ENCODE measurements at regions not wholly inside any gene's neighbourhood (a gene's known extent, or its start where the extent isn't known, plus 50 kb on each side); places are given as distances from the start of the nearest gene placed in this dataset.

GRCh38 chr20:4550740-4551139, 135.5 kb upstream of the PRNP start:
- DNase-seq (ENCODE audit: extremely low spot score) = no peak
- POLR2A ChIA-PET = no interaction called here
- no peak for TF ChIP-seq L3MBTL2 (conservative IDR thresholded peaks at IDR 0.05)
- no peak for TF ChIP-seq SUZ12 (IDR thresholded peaks at IDR 0.05)
- no peak for TF ChIP-seq HDGF (IDR thresholded peaks at IDR 0.05; ENCODE audit: borderline replicate concordance)
- no peak for TF ChIP-seq CTBP1 (IDR thresholded peaks at IDR 0.05; ENCODE audit: borderline replicate concordance)
- TF ChIP-seq FOXK2 (IDR thresholded peaks at IDR 0.05) = no peak
- TF ChIP-seq LEF1 (IDR thresholded peaks at IDR 0.05; ENCODE audit: borderline replicate concordance) = no peak
- TF ChIP-seq SP1 (IDR thresholded peaks at IDR 0.05) = no peak
- TF ChIP-seq NFRKB (IDR thresholded peaks at IDR 0.05) = no peak
- TF ChIP-seq FOXA1 (IDR thresholded peaks at IDR 0.05) = no peak
- no peak for TF ChIP-seq ZNF384 (IDR thresholded peaks at IDR 0.05)
- TF ChIP-seq BHLHE40 (IDR thresholded peaks at IDR 0.05; ENCODE audit: borderline replicate concordance) = no peak
- no peak for TF ChIP-seq FOXM1 (IDR thresholded peaks at IDR 0.05; ENCODE audit: borderline replicate concordance)
- TF ChIP-seq TARDBP (IDR thresholded peaks at IDR 0.05) = no peak
- CTCF ChIA-PET = no interaction called here

- ChIA-PET CTCF (no interaction called here), POLR2A (no interaction called here)
- DNase-seq (ENCODE audit: extremely low spot score) = no peak
- TF ChIP-seq LEF1 (IDR thresholded peaks at IDR 0.05; ENCODE audit: borderline replicate concordance) (no peak), TARDBP (IDR thresholded peaks at IDR 0.05) (no peak), PKNOX1 (IDR thresholded peaks at IDR 0.05) (no peak), HDGF (IDR thresholded peaks at IDR 0.05; ENCODE audit: borderline replicate concordance) (no peak), CTBP1 (IDR thresholded peaks at IDR 0.05; ENCODE audit: borderline replicate concordance) (no peak), FOXA1 (IDR thresholded peaks at IDR 0.05) (no peak), ELF4 (IDR thresholded peaks at IDR 0.05) (no peak), FOXM1 (IDR thresholded peaks at IDR 0.05; ENCODE audit: borderline replicate concordance) (no peak), SUZ12 (IDR thresholded peaks at IDR 0.05) (no peak), FOXK2 (IDR thresholded peaks at IDR 0.05) (no peak), L3MBTL2 (conservative IDR thresholded peaks at IDR 0.05) (no peak)
These were observed 136.5 kb upstream of the PRNP start for GRCh38 chr20:4549711-4550259.

GRCh38 chr20:4548552-4548951, 137.7 kb upstream of the PRNP start:
- no peak for TF ChIP-seq FOXM1 (IDR thresholded peaks at IDR 0.05; ENCODE audit: borderline replicate concordance)
- no peak for TF ChIP-seq ARNT (IDR thresholded peaks at IDR 0.05)
- no peak for TF ChIP-seq ZNF384 (IDR thresholded peaks at IDR 0.05)
- TF ChIP-seq PKNOX1 (IDR thresholded peaks at IDR 0.05) = no peak
- POLR2A ChIA-PET = no interaction called here
- DNase-seq (ENCODE audit: extremely low spot score) = no peak
- CTCF ChIA-PET = no interaction called here

GRCh38 chr20:4546786-4547185, 139.5 kb upstream of the PRNP start:
- no peak for DNase-seq (ENCODE audit: extremely low spot score)
- TF ChIP-seq SP1 (IDR thresholded peaks at IDR 0.05) (no peak), FOXK2 (IDR thresholded peaks at IDR 0.05) (no peak), FOXA1 (IDR thresholded peaks at IDR 0.05) (no peak), BHLHE40 (IDR thresholded peaks at IDR 0.05; ENCODE audit: borderline replicate concordance) (no peak), L3MBTL2 (conservative IDR thresholded peaks at IDR 0.05) (no peak), FOXM1 (IDR thresholded peaks at IDR 0.05; ENCODE audit: borderline replicate concordance) (no peak), SUZ12 (IDR thresholded peaks at IDR 0.05) (no peak), PKNOX1 (IDR thresholded peaks at IDR 0.05) (no peak), ARNT (IDR thresholded peaks at IDR 0.05) (no peak), ZNF384 (IDR thresholded peaks at IDR 0.05) (no peak), ELF4 (IDR thresholded peaks at IDR 0.05) (no peak), CTBP1 (IDR thresholded peaks at IDR 0.05; ENCODE audit: borderline replicate concordance) (no peak), LEF1 (IDR thresholded peaks at IDR 0.05; ENCODE audit: borderline replicate concordance) (no peak), NFRKB (IDR thresholded peaks at IDR 0.05) (no peak), TARDBP (IDR thresholded peaks at IDR 0.05) (no peak), HDGF (IDR thresholded peaks at IDR 0.05; ENCODE audit: borderline replicate concordance) (no peak)
- ChIA-PET CTCF (no interaction called here), POLR2A (no interaction called here)

GRCh38 chr20:4546342-4546741, 139.9 kb upstream of the PRNP start:
- no peak for DNase-seq (ENCODE audit: extremely low spot score)

GRCh38 chr20:4545526-4545925, 140.7 kb upstream of the PRNP start:
- ChIA-PET POLR2A (no interaction called here), CTCF (no interaction called here)
- DNase-seq (ENCODE audit: extremely low spot score) = no peak
- no peak for TF ChIP-seq BHLHE40 (IDR thresholded peaks at IDR 0.05; ENCODE audit: borderline replicate concordance)
- no peak for TF ChIP-seq ZNF384 (IDR thresholded peaks at IDR 0.05)
- no peak for TF ChIP-seq HDGF (IDR thresholded peaks at IDR 0.05; ENCODE audit: borderline replicate concordance)
- TF ChIP-seq LEF1 (IDR thresholded peaks at IDR 0.05; ENCODE audit: borderline replicate concordance) = no peak

More at GRCh38 chr20:4546342-4546741, 139.9 kb upstream of the PRNP start:
- ChIA-PET CTCF (no interaction called here), POLR2A (no interaction called here)
- TF ChIP-seq LEF1 (IDR thresholded peaks at IDR 0.05; ENCODE audit: borderline replicate concordance) (no peak), FOXM1 (IDR thresholded peaks at IDR 0.05; ENCODE audit: borderline replicate concordance) (no peak), ELF4 (IDR thresholded peaks at IDR 0.05) (no peak), ZNF384 (IDR thresholded peaks at IDR 0.05) (no peak), SP1 (IDR thresholded peaks at IDR 0.05) (no peak)

- DNase-seq (ENCODE audit: extremely low spot score) = no peak
- no peak for TF ChIP-seq CTBP1 (IDR thresholded peaks at IDR 0.05; ENCODE audit: borderline replicate concordance)
- no peak for TF ChIP-seq BHLHE40 (IDR thresholded peaks at IDR 0.05; ENCODE audit: borderline replicate concordance)
- no peak for TF ChIP-seq PKNOX1 (IDR thresholded peaks at IDR 0.05)
- no peak for TF ChIP-seq L3MBTL2 (conservative IDR thresholded peaks at IDR 0.05)
- TF ChIP-seq FOXM1 (IDR thresholded peaks at IDR 0.05; ENCODE audit: borderline replicate concordance) = no peak
- TF ChIP-seq LEF1 (IDR thresholded peaks at IDR 0.05; ENCODE audit: borderline replicate concordance) = no peak
- no peak for TF ChIP-seq SP1 (IDR thresholded peaks at IDR 0.05)
- no peak for TF ChIP-seq FOXA1 (IDR thresholded peaks at IDR 0.05)
- no peak for TF ChIP-seq HDGF (IDR thresholded peaks at IDR 0.05; ENCODE audit: borderline replicate concordance)
- TF ChIP-seq TARDBP (IDR thresholded peaks at IDR 0.05) = no peak
- TF ChIP-seq ELF4 (IDR thresholded peaks at IDR 0.05) = no peak
- no peak for TF ChIP-seq NFRKB (IDR thresholded peaks at IDR 0.05)
- TF ChIP-seq FOXK2 (IDR thresholded peaks at IDR 0.05) = no peak
- no peak for TF ChIP-seq ZNF384 (IDR thresholded peaks at IDR 0.05)
- TF ChIP-seq SUZ12 (IDR thresholded peaks at IDR 0.05) = no peak
- TF ChIP-seq ARNT (IDR thresholded peaks at IDR 0.05) = no peak
- POLR2A ChIA-PET = no interaction called here
- CTCF ChIA-PET = no interaction called here
These were observed 141.5 kb upstream of the PRNP start for GRCh38 chr20:4544765-4545164.
